ENCODE measurements at regions not wholly inside any gene's neighbourhood (a gene's known extent, or its start where the extent isn't known, plus 50 kb on each side); places are given as distances from the start of the nearest gene placed in this dataset.

- DNase-seq (ENCODE audit: low spot score): peak; percentile 65
Measured at GRCh38 chr2:8623958-8624591, 57.8 kb upstream of the ID2 start.

DNA sequence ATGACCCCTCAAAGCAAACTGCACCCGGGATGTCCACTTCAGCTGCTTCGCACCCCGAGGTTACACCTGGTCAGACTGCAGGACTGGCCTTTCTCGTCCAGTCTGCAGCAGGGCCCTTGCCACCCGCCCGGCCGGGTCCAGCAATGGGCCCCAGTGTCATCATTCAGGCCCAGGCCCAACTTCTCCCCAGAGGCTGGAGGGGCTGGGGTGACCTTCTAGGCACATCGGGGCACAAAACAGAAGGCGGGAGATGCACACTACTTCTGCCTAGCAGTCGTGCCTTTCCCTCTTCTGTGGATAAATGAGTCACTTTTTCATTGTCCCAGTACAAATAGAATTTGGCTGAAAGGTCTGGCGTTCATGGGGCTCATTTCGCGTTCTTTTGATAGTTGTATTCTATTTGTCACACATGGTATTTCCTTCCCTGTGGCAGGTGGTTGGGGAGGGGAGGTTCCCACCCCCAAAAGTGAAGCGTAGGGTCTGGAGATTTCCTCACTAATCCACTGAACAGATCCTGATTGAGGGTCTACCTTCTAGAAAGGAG, 56.9 kb upstream of the ID2 start:
- DNase-seq (ENCODE audit: low spot score): no peak

DNA sequence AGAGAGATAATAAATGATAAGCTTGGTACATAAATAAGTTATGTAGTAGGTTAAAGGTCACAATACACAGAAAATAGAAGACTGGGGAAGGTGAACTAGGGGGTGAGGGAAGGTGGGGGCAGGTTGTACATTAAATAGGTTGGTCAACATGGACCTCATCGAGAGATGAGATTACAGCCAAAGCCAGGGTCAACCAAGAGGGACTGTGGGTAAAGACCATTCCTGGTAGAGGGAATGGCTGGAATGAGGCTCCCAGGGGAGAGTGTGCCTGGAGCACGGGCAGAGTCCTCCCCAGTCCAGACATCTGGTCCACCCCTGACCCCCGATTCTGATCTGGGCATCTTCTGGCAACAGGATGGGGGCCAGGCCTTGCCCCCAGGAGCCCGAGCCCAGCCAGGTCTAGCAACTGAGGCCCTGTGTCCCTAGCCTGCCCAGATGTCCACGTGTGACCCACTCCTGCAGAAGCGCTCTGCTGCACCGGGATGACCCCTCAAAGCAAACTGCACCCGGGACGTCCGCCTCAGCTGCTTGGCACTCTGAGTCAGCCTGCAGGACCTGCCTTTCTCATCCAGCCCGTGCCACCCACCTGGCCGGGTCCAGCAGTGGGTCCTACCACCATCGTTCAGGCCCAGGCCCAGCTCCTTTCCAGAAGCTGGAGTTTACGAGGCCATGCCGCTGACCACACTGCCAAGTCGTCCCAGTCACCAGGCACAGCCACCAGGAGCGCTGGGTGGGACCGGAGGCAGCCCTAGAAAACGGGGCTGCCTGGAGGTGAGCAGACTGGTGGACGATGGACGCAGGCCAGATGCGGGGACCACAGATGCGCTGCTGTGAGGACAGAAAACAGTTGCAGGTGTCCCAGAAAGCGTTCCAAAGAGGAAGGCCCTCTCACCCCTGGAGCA, 56.2 kb upstream of the ID2 start:
- DNase-seq (ENCODE audit: low spot score): no peak

DNA sequence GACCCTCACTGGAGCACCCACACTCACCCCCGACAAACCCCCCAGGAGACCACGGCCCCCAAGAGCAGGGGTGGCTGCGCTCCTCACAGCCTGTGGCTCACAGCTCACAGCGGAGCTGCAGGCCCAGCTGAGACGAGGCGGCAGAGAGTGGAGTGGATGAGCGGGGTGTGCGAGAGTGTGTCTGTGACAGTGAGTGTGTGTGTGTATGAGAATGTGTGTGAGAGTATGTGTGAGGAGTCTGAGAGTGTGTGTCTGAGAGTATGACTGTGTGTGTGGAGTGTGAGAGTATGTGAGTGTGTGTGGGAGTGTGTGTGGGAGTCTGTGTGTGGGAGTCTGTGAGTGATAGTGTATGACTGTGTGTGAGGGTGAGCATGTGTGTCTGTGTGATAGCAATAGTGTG, 55.3 kb upstream of the ID2 start:
- DNase-seq (ENCODE audit: low spot score): no peak

DNA sequence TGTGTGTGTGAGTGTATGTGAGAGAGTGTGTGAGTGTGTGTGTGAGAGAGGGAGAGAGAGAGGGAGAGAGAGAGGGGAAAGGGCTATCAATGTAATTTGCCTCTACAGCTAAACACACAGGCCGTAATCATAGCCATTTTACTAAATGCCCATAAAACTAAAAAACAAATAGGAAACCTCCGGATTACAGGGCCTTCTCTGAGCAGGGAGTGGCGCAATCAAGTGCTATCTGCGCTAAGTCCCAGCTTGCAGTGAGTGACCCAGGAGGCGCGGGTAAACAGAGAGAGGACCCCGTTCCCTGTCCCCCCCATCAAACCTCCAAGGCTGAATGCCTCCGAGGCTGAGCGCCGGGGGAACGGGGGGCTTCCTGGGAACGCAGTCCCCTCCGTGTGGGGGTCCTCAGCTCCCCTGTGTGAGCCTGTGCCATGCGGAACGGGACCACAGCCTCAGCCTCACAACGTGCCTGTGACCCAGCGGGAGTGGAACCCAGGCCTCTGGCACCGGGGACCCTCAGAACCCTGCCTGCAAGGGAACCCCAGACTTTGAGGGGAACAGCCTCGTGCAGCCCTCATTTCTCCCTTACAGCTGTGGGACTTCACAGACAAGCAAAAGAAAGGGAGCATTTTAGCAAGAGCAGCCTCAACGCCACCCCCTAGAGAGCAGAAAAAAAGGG, 54.7 kb upstream of the ID2 start:
- DNase-seq (ENCODE audit: low spot score): no peak

GRCh38 chr2:8627692-8628085, 54.2 kb upstream of the ID2 start:
- DNase-seq (ENCODE audit: low spot score): no peak

- peak; percentile 77 for DNase-seq (ENCODE audit: low spot score)
Measured at GRCh38 chr2:8628179-8628865, 53.5 kb upstream of the ID2 start.

DNA sequence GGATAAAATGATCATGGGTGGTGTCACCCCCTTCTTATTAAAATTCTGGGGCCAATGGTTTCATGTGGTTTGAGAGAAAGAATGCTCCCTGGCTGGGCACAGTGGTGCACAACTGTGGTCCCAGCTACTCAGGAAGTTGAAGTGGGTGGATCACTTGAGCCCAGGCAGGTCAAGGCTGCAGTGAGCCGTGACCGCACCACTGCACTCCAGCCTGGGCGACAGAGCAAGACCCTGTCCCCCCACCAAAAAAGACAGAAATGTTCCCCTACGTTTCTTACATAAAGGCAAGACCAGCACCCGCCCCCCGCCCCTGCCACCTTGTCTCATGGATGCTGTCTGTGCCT, 53.0 kb upstream of the ID2 start:
- peak; percentile 63 for DNase-seq (ENCODE audit: low spot score)

DNA sequence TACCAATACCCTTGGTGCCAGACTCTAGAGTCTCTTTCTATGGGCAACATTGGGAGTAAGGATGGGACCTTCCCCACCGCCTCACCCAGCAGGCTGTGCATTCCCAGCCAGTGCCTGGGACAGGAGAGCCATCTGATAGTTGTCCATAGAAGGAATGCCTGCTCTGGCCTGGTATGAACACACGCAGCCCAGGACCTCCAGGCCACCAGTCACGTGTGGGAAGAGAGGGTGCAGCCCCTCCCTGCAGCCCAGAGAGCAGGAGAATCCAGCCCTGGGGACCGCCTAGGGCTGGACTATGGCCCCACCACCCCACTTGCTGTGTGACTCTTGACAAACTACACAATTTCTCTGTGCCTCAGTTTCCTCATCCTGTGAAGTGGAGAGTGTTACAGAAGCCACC, 52.5 kb upstream of the ID2 start:
- no peak for DNase-seq (ENCODE audit: low spot score)

GRCh38 chr2:8630676-8631464, 51.0 kb upstream of the ID2 start:
- no peak for DNase-seq (ENCODE audit: low spot score)

GRCh38 chr2:8631465-8632005, 50.3 kb upstream of the ID2 start:
- DNase-seq (ENCODE audit: low spot score): no peak
